ENCODE measurements at regions not wholly inside any gene's neighbourhood (a gene's known extent, or its start where the extent isn't known, plus 50 kb on each side); places are given as distances from the start of the nearest gene placed in this dataset.

GRCh38 chr4:156659570-156659969 is 312.0 kb downstream of the PDGFC start:
- TF ChIP-seq CTCF (IDR thresholded peaks at IDR 0.05) = no peak
- no peak for TF ChIP-seq POLR2A (IDR thresholded peaks at IDR 0.05)

All from esophagus squamous epithelium (tissue), 4 donors.